ENCODE measurements at regions not wholly inside any gene's neighbourhood (a gene's known extent, or its start where the extent isn't known, plus 50 kb on each side); places are given as distances from the start of the nearest gene placed in this dataset.

GRCh38 chr4:141524841-141525240, 111.5 kb upstream of the IL15 start (continued):
- TF ChIP-seq E2F4 (CRISPR knock-in tag; IDR thresholded peaks at IDR 0.05; ENCODE audit: low read depth) (no peak), HIVEP1 (CRISPR knock-in tag; IDR thresholded peaks at IDR 0.05) (no peak), TAF1 (IDR thresholded peaks at IDR 0.05; ENCODE audit: control insufficient read depth, extremely low read depth, insufficient read depth, low read length, severe bottlenecking) (no peak), COPS2 (conservative IDR thresholded peaks at IDR 0.05) (no peak), ZBTB9 (CRISPR knock-in tag; IDR thresholded peaks at IDR 0.05) (no peak), ZNF3 (CRISPR knock-in tag; IDR thresholded peaks at IDR 0.05) (no peak), CUX1 (CRISPR knock-in tag; IDR thresholded peaks at IDR 0.05) (no peak), SMARCA5 (IDR thresholded peaks at IDR 0.05) (no peak), XRCC4 (IDR thresholded peaks at IDR 0.05; ENCODE audit: extremely low read depth, insufficient read depth, insufficient read length) (no peak), RBBP5 (IDR thresholded peaks at IDR 0.05; ENCODE audit: borderline replicate concordance, insufficient read depth, low read length, poor library complexity, severe bottlenecking) (no peak), MECOM (CRISPR knock-in tag; IDR thresholded peaks at IDR 0.05) (no peak), FOXJ2 (tag; IDR thresholded peaks at IDR 0.05) (no peak), ZHX1 (conservative IDR thresholded peaks at IDR 0.05; ENCODE audit: low read length) (no peak)
